GM12878 (cell line): ENCODE measurements at regions not wholly inside any gene's neighbourhood (a gene's known extent, or its start where the extent isn't known, plus 50 kb on each side); places are given as distances from the start of the nearest gene placed in this dataset.

ENCODE experiments used
- POLR2AphosphoS5 ChIP-seq: IDR thresholded peaks from 2 replicates; pipeline ENCODE4 v1.6.1; 2011; ENCODE audit warnings: mild to moderate bottlenecking, low read length, inconsistent platforms
- TARDBP ChIP-seq: IDR thresholded peaks from 2 replicates; pipeline ENCODE4 v1.6.1; 2016; ENCODE audit warnings: borderline replicate concordance
- TF ChIP-seq, protein P1 (sequence below), 3 experiments: IDR thresholded peaks in 2 of 3; conservative IDR thresholded peaks in 1 of 3; 2 replicates each; pipeline ENCODE4 v1.5.1; 2011; ENCODE audit warnings: low read depth in 3 of 3, low read length in 3 of 3, mild to moderate bottlenecking in 3 of 3, control low read depth in 2 of 3, moderate library complexity in 2 of 3, inconsistent platforms in 1 of 3, mixed read lengths in 1 of 3; ENCODE audit not compliant: control insufficient read depth in 2 of 3, insufficient read depth in 1 of 3; ENCODE audit errors: extremely low read depth in 1 of 3

DNA sequence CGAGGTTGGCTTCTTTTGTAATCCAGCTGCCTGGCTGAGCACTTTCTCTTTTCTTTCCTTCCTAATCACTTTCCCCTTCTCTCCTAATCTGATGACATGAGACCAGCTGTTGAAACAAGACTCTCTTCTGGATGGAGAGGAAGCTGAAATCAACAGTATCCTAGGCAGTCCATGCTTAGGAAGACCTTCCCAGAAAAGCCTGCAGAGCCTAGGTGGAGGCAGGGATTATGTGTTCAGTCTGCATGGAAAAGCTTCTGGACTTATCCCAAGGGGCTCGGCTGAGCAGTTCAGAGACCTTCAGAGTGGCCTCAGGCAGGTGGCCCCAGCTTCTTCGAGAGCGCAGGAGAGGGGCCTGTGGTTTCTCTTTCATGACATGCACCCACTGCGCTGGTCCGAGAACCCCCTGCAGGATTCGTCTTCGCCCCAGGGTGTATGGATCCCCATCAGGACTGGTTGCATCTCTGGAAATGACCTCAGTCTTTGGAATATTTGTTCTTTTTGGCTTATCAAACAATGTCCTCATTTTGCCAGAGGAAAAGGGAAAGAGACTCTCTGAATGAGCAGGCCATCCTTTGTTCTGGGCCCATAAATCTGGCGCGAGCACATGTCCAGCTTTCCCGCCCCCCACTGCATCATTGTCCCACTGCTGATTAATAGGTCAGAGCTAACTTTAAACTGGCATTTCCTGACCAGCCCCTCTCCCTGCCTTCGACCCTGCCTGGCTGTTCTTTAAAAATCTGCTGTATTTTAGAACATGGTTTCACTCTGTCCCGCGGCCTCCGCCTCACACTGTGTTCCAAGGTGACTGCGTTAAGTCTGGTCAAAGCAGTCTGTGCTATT lies 177.9 kb upstream of the KLF4 start:
- no peak for TF ChIP-seq POLR2AphosphoS5
- TF ChIP-seq, protein P1, sequence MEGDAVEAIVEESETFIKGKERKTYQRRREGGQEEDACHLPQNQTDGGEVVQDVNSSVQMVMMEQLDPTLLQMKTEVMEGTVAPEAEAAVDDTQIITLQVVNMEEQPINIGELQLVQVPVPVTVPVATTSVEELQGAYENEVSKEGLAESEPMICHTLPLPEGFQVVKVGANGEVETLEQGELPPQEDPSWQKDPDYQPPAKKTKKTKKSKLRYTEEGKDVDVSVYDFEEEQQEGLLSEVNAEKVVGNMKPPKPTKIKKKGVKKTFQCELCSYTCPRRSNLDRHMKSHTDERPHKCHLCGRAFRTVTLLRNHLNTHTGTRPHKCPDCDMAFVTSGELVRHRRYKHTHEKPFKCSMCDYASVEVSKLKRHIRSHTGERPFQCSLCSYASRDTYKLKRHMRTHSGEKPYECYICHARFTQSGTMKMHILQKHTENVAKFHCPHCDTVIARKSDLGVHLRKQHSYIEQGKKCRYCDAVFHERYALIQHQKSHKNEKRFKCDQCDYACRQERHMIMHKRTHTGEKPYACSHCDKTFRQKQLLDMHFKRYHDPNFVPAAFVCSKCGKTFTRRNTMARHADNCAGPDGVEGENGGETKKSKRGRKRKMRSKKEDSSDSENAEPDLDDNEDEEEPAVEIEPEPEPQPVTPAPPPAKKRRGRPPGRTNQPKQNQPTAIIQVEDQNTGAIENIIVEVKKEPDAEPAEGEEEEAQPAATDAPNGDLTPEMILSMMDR (IDR thresholded peaks at IDR 0.05 in 2 of 3, conservative IDR thresholded peaks at IDR 0.05 in 1 of 3; ENCODE audit: control insufficient read depth in 2 of 3, extremely low read depth in 1 of 3, insufficient read depth in 1 of 3, low read depth in 3 of 3, low read length in 3 of 3) = no peak
- TF ChIP-seq TARDBP = no peak
